HCT116 (cell line): ENCODE measurements at regions not wholly inside any gene's neighbourhood (a gene's known extent, or its start where the extent isn't known, plus 50 kb on each side); places are given as distances from the start of the nearest gene placed in this dataset.

Source experiments
- CTCF ChIP-seq, 3 experiments: fragments of 200-600 bp in 1 of 3; sonication (generic) in 1 of 3; IDR thresholded peaks in 2 of 3; conservative IDR thresholded peaks in 1 of 3; 2 replicates each; pipeline ENCODE4 v1.5.1; 2012 to 2017; ENCODE audit warnings: low read depth in 2 of 3, low read length in 2 of 3, antibody characterized with exemption in 1 of 3, borderline replicate concordance in 1 of 3, control low read depth in 1 of 3, mild to moderate bottlenecking in 1 of 3, mixed read lengths in 1 of 3, mixed run types in 1 of 3, moderate library complexity in 1 of 3; ENCODE audit not compliant: insufficient read depth in 1 of 3
- EZH2phosphoT487 ChIP-seq: fragments of 200-600 bp; IDR thresholded peaks from 2 replicates; pipeline ENCODE4 v1.6.1; 2018; ENCODE audit warnings: antibody characterized with exemption, borderline replicate concordance
- POLR2AphosphoS5 ChIP-seq: IDR thresholded peaks from 2 replicates; pipeline ENCODE4 v1.6.1; 2011; ENCODE audit warnings: mild to moderate bottlenecking, low read depth, low read length, moderate library complexity
- RAD21 ChIP-seq: IDR thresholded peaks from 2 replicates; pipeline ENCODE4 v1.6.1; 2012; ENCODE audit warnings: low read depth, mild to moderate bottlenecking

GRCh38 chr12:73665193-73665592 is 872.4 kb upstream of the ATXN7L3B start:
- TF ChIP-seq CTCF (IDR thresholded peaks at IDR 0.05 in 2 of 3, conservative IDR thresholded peaks at IDR 0.05 in 1 of 3; ENCODE audit: borderline replicate concordance in 1 of 3, insufficient read depth in 1 of 3, low read depth in 2 of 3, low read length in 2 of 3) (no peak), POLR2AphosphoS5 (no peak), EZH2phosphoT487 (no peak), RAD21 (no peak)
